CD4-positive, alpha-beta T cell (primary cell): ENCODE measurements at regions not wholly inside any gene's neighbourhood (a gene's known extent, or its start where the extent isn't known, plus 50 kb on each side); places are given as distances from the start of the nearest gene placed in this dataset.
A peak's percentile ranks its signal among the peaks of the same experiment; 100 is the strongest.

Experiments
- ATAC-seq: fragments of 200-7000 bp; cut with Tn5 transposase; one replicate; pipeline ENCODE4 v1.10.0; 2022; ENCODE audit warnings: mild to moderate bottlenecking; ENCODE audit not compliant: poor library complexity
- CTCF ChIA-PET: fragments of 350-600 bp; sonication (Branson Sonifier 250); formaldehyde crosslinking; loops from one replicate; lab custom pipeline; 2021; ENCODE audit warnings: antibody characterized with exemption, inconsistent platforms; lab: Charles Lee
- POLR2A ChIA-PET: fragments of 350-600 bp; sonication (Branson Sonifier 250); formaldehyde crosslinking; loops from one replicate; lab custom pipeline; 2021; ENCODE audit warnings: antibody characterized with exemption, inconsistent platforms; lab: Charles Lee
- DNase-seq, 14 experiments: peaks; one replicate each; pipeline ENCODE4 v3.0.0-alpha.2; 2013 to 2020; ENCODE audit warnings: mixed read lengths in 2 of 14
- H3K27ac ChIP-seq, 2 donors: one replicate each; pipeline versions ENCODE4 v1.5.1 to v1.7.0; 2013; ENCODE audit warnings: low read length in 2 of 2, low read depth in 1 of 2, mild to moderate bottlenecking in 1 of 2
- H3K27me3 ChIP-seq, 2 experiments: 1 replicate in 1 of 2; 2 replicates in 1 of 2; pipeline versions ENCODE4 v1.6.1 to v1.7.0; 2013; ENCODE audit warnings: low read length in 2 of 2, control low read depth in 1 of 2, mild to moderate bottlenecking in 1 of 2, moderate library complexity in 1 of 2; ENCODE audit not compliant: insufficient read depth in 2 of 2, control insufficient read depth in 1 of 2
- H3K36me3 ChIP-seq: one replicate; pipeline ENCODE4 v1.6.1; 2013; ENCODE audit warnings: low read length, control low read depth; ENCODE audit not compliant: insufficient read depth
- H3K4me1 ChIP-seq: one replicate; pipeline ENCODE4 v1.6.1; 2013; ENCODE audit warnings: low read length, control low read depth; ENCODE audit not compliant: insufficient read depth
- H3K4me3 ChIP-seq: one replicate; pipeline ENCODE4 v1.5.1; 2013; ENCODE audit warnings: mild to moderate bottlenecking, low read length, moderate library complexity
- H3K9me3 ChIP-seq, 2 experiments: 1 replicate in 1 of 2; 2 replicates in 1 of 2; pipeline versions ENCODE4 v1.6.1 to v1.7.0; 2013; ENCODE audit warnings: low read length in 2 of 2, mild to moderate bottlenecking in 2 of 2, control low read depth in 1 of 2, moderate library complexity in 1 of 2; ENCODE audit not compliant: control insufficient read depth in 1 of 2, insufficient read depth in 1 of 2
- H3K27ac Mint-ChIP-seq: one replicate; pipeline ENCODE4 v1.8.0; 2020; ENCODE audit warnings: mixed read lengths
- H3K27me3 Mint-ChIP-seq: one replicate; pipeline ENCODE4 v1.8.0; 2021; ENCODE audit warnings: mixed read lengths
- H3K36me3 Mint-ChIP-seq: one replicate; pipeline ENCODE4 v1.8.0; 2021; ENCODE audit warnings: low read depth, mixed read lengths
- H3K4me1 Mint-ChIP-seq: one replicate; pipeline ENCODE4 v1.8.0; 2021; ENCODE audit warnings: low read depth, mixed read lengths
- H3K4me3 Mint-ChIP-seq: one replicate; pipeline ENCODE4 v1.8.0; 2020; ENCODE audit warnings: mild to moderate bottlenecking, mixed read lengths
- H3K9me3 Mint-ChIP-seq: one replicate; pipeline ENCODE4 v1.8.0; 2020; ENCODE audit warnings: mixed read lengths
- intact Hi-C, 2 experiments: fragments of 100-400 bp; cut with DNase I in 1 of 2; cut with micrococcal nuclease in 1 of 2; formaldehyde crosslinking; loops; one replicate each; pipeline versions ENCODE4 v1.15.1 to v1.9.0; 2023 to 2025; cut with DNase I, micrococcal nuclease
- TF ChIP-seq, protein P1 (sequence below): fragments of 200-600 bp; IDR thresholded peaks from one replicate; pipeline ENCODE4 v1.8.0; 2022; ENCODE audit warnings: antibody characterized with exemption, mild to moderate bottlenecking

- H3K27ac ChIP-seq: no peak overlapping the region
- H3K4me1 Mint-ChIP-seq: no peaks in the 10 kb centered on the region
- ChIA-PET POLR2A (no interaction called here), CTCF (no interaction called here)
- no peak overlapping the region for H3K4me3 Mint-ChIP-seq
- peaks cover 35% of the 10 kb centered on the region for H3K27me3 Mint-ChIP-seq
- intact Hi-C loops: no loop called here
- DNase-seq: peak in 1 of 14 experiments; percentile 6
- H3K4me3 ChIP-seq: no peak overlapping the region
- H3K27ac Mint-ChIP-seq: no peak overlapping the region
- TF ChIP-seq, protein P1, sequence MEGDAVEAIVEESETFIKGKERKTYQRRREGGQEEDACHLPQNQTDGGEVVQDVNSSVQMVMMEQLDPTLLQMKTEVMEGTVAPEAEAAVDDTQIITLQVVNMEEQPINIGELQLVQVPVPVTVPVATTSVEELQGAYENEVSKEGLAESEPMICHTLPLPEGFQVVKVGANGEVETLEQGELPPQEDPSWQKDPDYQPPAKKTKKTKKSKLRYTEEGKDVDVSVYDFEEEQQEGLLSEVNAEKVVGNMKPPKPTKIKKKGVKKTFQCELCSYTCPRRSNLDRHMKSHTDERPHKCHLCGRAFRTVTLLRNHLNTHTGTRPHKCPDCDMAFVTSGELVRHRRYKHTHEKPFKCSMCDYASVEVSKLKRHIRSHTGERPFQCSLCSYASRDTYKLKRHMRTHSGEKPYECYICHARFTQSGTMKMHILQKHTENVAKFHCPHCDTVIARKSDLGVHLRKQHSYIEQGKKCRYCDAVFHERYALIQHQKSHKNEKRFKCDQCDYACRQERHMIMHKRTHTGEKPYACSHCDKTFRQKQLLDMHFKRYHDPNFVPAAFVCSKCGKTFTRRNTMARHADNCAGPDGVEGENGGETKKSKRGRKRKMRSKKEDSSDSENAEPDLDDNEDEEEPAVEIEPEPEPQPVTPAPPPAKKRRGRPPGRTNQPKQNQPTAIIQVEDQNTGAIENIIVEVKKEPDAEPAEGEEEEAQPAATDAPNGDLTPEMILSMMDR: no peak
- no peaks in the 10 kb centered on the region for H3K36me3 Mint-ChIP-seq
- no peaks in the 10 kb centered on the region for H3K36me3 ChIP-seq
- H3K9me3 Mint-ChIP-seq: no peaks in the 10 kb centered on the region
- peaks cover 0 to 4% of the 10 kb centered on the region in 2 experiments for H3K9me3 ChIP-seq
- H3K27me3 ChIP-seq: peaks cover 3 to 5% of the 10 kb centered on the region in 2 experiments
- ATAC-seq: no peak
- no peaks in the 10 kb centered on the region for H3K4me1 ChIP-seq
Measured at GRCh38 chr17:5667871-5668270, 83.6 kb upstream of the NLRP1 start.

- H3K9me3 Mint-ChIP-seq: no peaks in the 10 kb centered on the region
Measured at GRCh38 chr17:5668557-5669138, 84.3 kb upstream of the NLRP1 start.

DNA sequence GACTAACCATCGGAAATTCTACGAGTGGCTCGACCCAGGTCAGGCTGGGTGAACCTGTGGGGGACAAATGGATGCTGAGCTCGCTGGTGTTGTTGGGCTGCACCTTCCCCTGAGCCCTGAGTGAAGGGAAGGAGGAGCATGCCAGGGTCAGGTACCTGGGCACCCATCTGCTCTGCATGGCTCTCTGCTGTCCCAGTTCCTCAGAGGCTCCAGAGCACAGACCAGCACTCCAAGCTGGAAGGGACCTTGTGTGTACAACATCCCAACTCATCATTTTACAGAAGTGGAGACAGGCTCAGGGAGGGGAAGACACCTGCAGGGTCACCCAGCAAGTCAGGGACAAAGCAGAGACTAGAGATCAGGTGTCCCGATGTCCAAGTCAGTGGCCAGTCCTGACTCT is 84.9 kb upstream of the NLRP1 start:
- CTCF ChIA-PET: no interaction called here
- DNase-seq (no peak), ATAC-seq (no peak)
- intact Hi-C loops: no loop called here
- Mint-ChIP-seq H3K4me1 (no peaks in the 10 kb centered on the region), H3K9me3 (no peaks in the 10 kb centered on the region), H3K27ac (no peak overlapping the region), H3K4me3 (no peak overlapping the region), H3K36me3 (no peaks in the 10 kb centered on the region), H3K27me3 (peaks cover 48% of the 10 kb centered on the region)
- peaks cover 0 to 4% of the 10 kb centered on the region in 2 experiments for H3K9me3 ChIP-seq
- POLR2A ChIA-PET: no interaction called here
- H3K27ac ChIP-seq: no peak overlapping the region
- no peak overlapping the region for H3K4me3 ChIP-seq
- TF ChIP-seq, protein P1: no peak
- H3K27me3 ChIP-seq: peaks cover 3 to 5% of the 10 kb centered on the region in 2 experiments
- no peaks in the 10 kb centered on the region for H3K36me3 ChIP-seq
- H3K4me1 ChIP-seq: no peaks in the 10 kb centered on the region

More at GRCh38 chr17:5668557-5669138, 84.3 kb upstream of the NLRP1 start:
- ATAC-seq (no peak), DNase-seq (no peak)
- POLR2A ChIA-PET: no interaction called here
- CTCF ChIA-PET: no interaction called here
- no peak overlapping the region for H3K27ac Mint-ChIP-seq
- no peak overlapping the region for H3K4me3 ChIP-seq
- H3K27ac ChIP-seq: no peak overlapping the region
- intact Hi-C loops: no loop called here
- no peak overlapping the region for H3K4me3 Mint-ChIP-seq
- H3K36me3 Mint-ChIP-seq: no peaks in the 10 kb centered on the region
- H3K9me3 ChIP-seq: peaks cover 0 to 4% of the 10 kb centered on the region in 2 experiments
- H3K4me1 ChIP-seq: no peaks in the 10 kb centered on the region
- peaks cover 3 to 5% of the 10 kb centered on the region in 2 experiments for H3K27me3 ChIP-seq
- no peaks in the 10 kb centered on the region for H3K4me1 Mint-ChIP-seq
- H3K27me3 Mint-ChIP-seq: peaks cover 43% of the 10 kb centered on the region
- H3K36me3 ChIP-seq: no peaks in the 10 kb centered on the region
- TF ChIP-seq, protein P1: no peak
